PFSK-1 (cell line): ENCODE measurements at regions not wholly inside any gene's neighbourhood (a gene's known extent, or its start where the extent isn't known, plus 50 kb on each side); places are given as distances from the start of the nearest gene placed in this dataset.

Source experiments
- FOXP2 ChIP-seq: optimal IDR thresholded peaks from 2 replicates; pipeline ENCODE3; 2011; ENCODE audit warnings: borderline replicate concordance, control low read depth, inconsistent platforms; ENCODE audit not compliant: insufficient read depth; ENCODE audit errors: extremely low read length, extremely low read depth
- POLR2AphosphoS5 ChIP-seq: IDR thresholded peaks from 2 replicates; pipeline ENCODE4 v1.6.1; 2012; ENCODE audit warnings: low read depth, mild to moderate bottlenecking, control low read depth, low read length, moderate library complexity
- REST ChIP-seq, 2 experiments: IDR thresholded peaks; 2 replicates each; pipeline versions ENCODE4 v1.6.1 to v1.8.0; 2011 to 2012; ENCODE audit warnings: low read depth in 2 of 2, low read length in 2 of 2, control low read depth in 1 of 2, inconsistent platforms in 1 of 2, mild to moderate bottlenecking in 1 of 2, moderate library complexity in 1 of 2; ENCODE audit not compliant: insufficient read depth in 1 of 2
- SIN3A ChIP-seq: IDR thresholded peaks from 2 replicates; pipeline ENCODE4 v1.6.1; 2012; ENCODE audit warnings: mild to moderate bottlenecking, low read length, moderate library complexity, borderline replicate concordance; ENCODE audit not compliant: insufficient read depth
- TAF1 ChIP-seq: IDR thresholded peaks from 2 replicates; pipeline ENCODE4 v1.6.1; 2012; ENCODE audit warnings: low read length, control low read depth, borderline replicate concordance; ENCODE audit not compliant: insufficient read depth

- TF ChIP-seq SIN3A (no peak), FOXP2 (no peak), REST (IDR thresholded peaks at IDR 0.05; ENCODE audit: insufficient read depth in 1 of 2, low read depth in 2 of 2, low read length in 2 of 2) (no peak), TAF1 (no peak), POLR2AphosphoS5 (no peak)
Measured at GRCh38 chr5:118253225-118254061, 734.9 kb downstream of the DTWD2 start.

- no peak for TF ChIP-seq FOXP2
- no peak for TF ChIP-seq TAF1
- TF ChIP-seq SIN3A, result no peak
Measured at GRCh38 chr5:118249386-118249785, 739.0 kb downstream of the DTWD2 start.

GRCh38 chr5:118247458-118247857, 740.9 kb downstream of the DTWD2 start:
- TF ChIP-seq SIN3A, result no peak
- no peak for TF ChIP-seq REST (IDR thresholded peaks at IDR 0.05; ENCODE audit: insufficient read depth in 1 of 2, low read depth in 2 of 2, low read length in 2 of 2)
- no peak for TF ChIP-seq TAF1
- no peak for TF ChIP-seq FOXP2
- no peak for TF ChIP-seq POLR2AphosphoS5

GRCh38 chr5:118243613-118244012, 744.7 kb downstream of the DTWD2 start:
- TF ChIP-seq FOXP2 (no peak), TAF1 (no peak), REST (IDR thresholded peaks at IDR 0.05; ENCODE audit: insufficient read depth in 1 of 2, low read depth in 2 of 2, low read length in 2 of 2) (no peak), POLR2AphosphoS5 (no peak), SIN3A (no peak)

- TF ChIP-seq SIN3A (no peak), TAF1 (no peak), FOXP2 (no peak), REST (IDR thresholded peaks at IDR 0.05; ENCODE audit: insufficient read depth in 1 of 2, low read depth in 2 of 2, low read length in 2 of 2) (no peak)
Measured at GRCh38 chr5:118243068-118243467, 745.3 kb downstream of the DTWD2 start.
